GM12878 (cell line): ENCODE measurements at regions not wholly inside any gene's neighbourhood (a gene's known extent, or its start where the extent isn't known, plus 50 kb on each side); places are given as distances from the start of the nearest gene placed in this dataset.

Source experiments
- ATAC-seq: fragments of 200-7000 bp; cut with Tn5 transposase; 3 replicates; pipeline ENCODE4 v1.9.1; 2020; ENCODE audit warnings: mild to moderate bottlenecking, moderate library complexity
- BruUV-seq: library from RNA; stranded (reverse); fragments of 400-500 nt; replicated peaks from 2 replicates; lab custom pipeline; 2021; lab: Mats Ljungman, UMichigan
- CTCF ChIA-PET: fragments of 300-600 bp; sonication (Branson Sonifier 250); formaldehyde crosslinking; extraction: SDS; loops from one replicate; lab custom pipeline; 2021; ENCODE audit warnings: inconsistent platforms; lab: Yijun Ruan, JAX
- POLR2A ChIA-PET: fragments of 350-600 bp; formaldehyde crosslinking; extraction: SDS; loops from one replicate; lab custom pipeline; 2021; ENCODE audit warnings: inconsistent platforms; lab: Charles Lee
- RAD21 ChIA-PET: fragments of 300-600 bp; sonication (Branson Sonifier 250); formaldehyde crosslinking; loops from one replicate; lab custom pipeline; 2023; ENCODE audit warnings: antibody characterized with exemption; ENCODE audit not compliant: unreplicated experiment; lab: Charles Lee
- SMC1A ChIA-PET: fragments of 300-600 bp; sonication (Branson Sonifier 250); formaldehyde crosslinking; loops from one replicate; lab custom pipeline; 2023; ENCODE audit not compliant: unreplicated experiment, uncharacterized antibody; lab: Charles Lee
- DNase-seq: peaks from one replicate; pipeline ENCODE4 v3.0.0-alpha.2; 2011; ENCODE audit warnings: low read depth, low spot score
- FAIRE-seq: peaks from 3 replicates; lab custom pipeline; 2011; peaks lifted over from hg19 to GRCh38; lab: Jason Lieb, UNC
- H2AFZ ChIP-seq: 2 replicates; pipeline ENCODE4 v1.6.0; 2011; ENCODE audit warnings: low read depth, low read length, control low read depth; ENCODE audit not compliant: control insufficient read depth
- H3K27ac ChIP-seq: 2 replicates; pipeline ENCODE4 v1.5.1; 2011; ENCODE audit warnings: control low read depth; ENCODE audit not compliant: control insufficient read depth, insufficient read depth
- H3K27me3 ChIP-seq, 2 experiments: replicated peaks in 1 of 2; 2 replicates each; pipeline versions ENCODE4 v1.6.0 to v1.6.1; 2011; ENCODE audit warnings: low read length in 1 of 2; ENCODE audit not compliant: control insufficient read depth in 2 of 2, insufficient read depth in 2 of 2
- H3K36me3 ChIP-seq, 2 experiments: 2 replicates each; pipeline ENCODE4 v1.5.1; 2011; ENCODE audit warnings: low read length in 1 of 2; ENCODE audit not compliant: control insufficient read depth in 2 of 2, insufficient read depth in 2 of 2
- H3K4me1 ChIP-seq: 2 replicates; pipeline ENCODE4 v1.6.1; 2011; ENCODE audit warnings: mild to moderate bottlenecking, low read length, moderate library complexity, mixed read lengths; ENCODE audit not compliant: control insufficient read depth, insufficient read depth
- H3K4me2 ChIP-seq: 2 replicates; pipeline ENCODE4 v1.6.0; 2011; ENCODE audit warnings: control low read depth; ENCODE audit not compliant: control insufficient read depth, insufficient read depth
- H3K4me3 ChIP-seq: fragments of 200-600 bp; sonication (generic); 2 replicates; pipeline ENCODE4 v1.5.1; 2016
- H3K79me2 ChIP-seq: 2 replicates; pipeline ENCODE4 v1.6.0; 2011; ENCODE audit warnings: low read length; ENCODE audit not compliant: control insufficient read depth, insufficient read depth
- H3K9ac ChIP-seq: 2 replicates; pipeline ENCODE4 v1.8.0; 2011; ENCODE audit warnings: low read length, control low read depth, mixed read lengths; ENCODE audit not compliant: control insufficient read depth, insufficient read depth
- H3K9me3 ChIP-seq: replicated peaks from 3 replicates; pipeline ENCODE4 v1.5.1; 2011; ENCODE audit warnings: mild to moderate bottlenecking, low read length; ENCODE audit not compliant: control insufficient read depth, insufficient read depth
- H4K20me1 ChIP-seq: 2 replicates; pipeline ENCODE4 v1.6.0; 2011; ENCODE audit not compliant: control insufficient read depth, insufficient read depth
- BCLAF1 ChIP-seq: fragments of 450-650 bp; IDR thresholded peaks from 2 replicates; pipeline ENCODE4 v1.6.1; 2017; ENCODE audit warnings: antibody characterized with exemption, mild to moderate bottlenecking, moderate library complexity
- E4F1 ChIP-seq: fragments of 450-650 bp; IDR thresholded peaks from 2 replicates; pipeline ENCODE4 v1.6.1; 2018; ENCODE audit warnings: borderline replicate concordance, mild to moderate bottlenecking; ENCODE audit not compliant: partially characterized antibody
- EZH2 ChIP-seq: IDR thresholded peaks from 2 replicates; pipeline ENCODE4 v1.6.1; 2012; ENCODE audit warnings: low read depth, mild to moderate bottlenecking, control low read depth, inconsistent platforms, low read length, borderline replicate concordance; ENCODE audit not compliant: control insufficient read depth
- KLF5 ChIP-seq: fragments of 450-650 bp; IDR thresholded peaks from 2 replicates; pipeline ENCODE4 v1.6.1; 2014; ENCODE audit warnings: mild to moderate bottlenecking; ENCODE audit not compliant: partially characterized antibody
- LARP7 ChIP-seq: fragments of 450-650 bp; IDR thresholded peaks from 2 replicates; pipeline ENCODE4 v1.6.1; 2017; ENCODE audit warnings: mild to moderate bottlenecking
- MEF2B ChIP-seq: fragments of 450-650 bp; IDR thresholded peaks from 2 replicates; pipeline ENCODE4 v1.6.1; 2018; ENCODE audit warnings: mild to moderate bottlenecking, moderate library complexity; ENCODE audit not compliant: partially characterized antibody, poor library complexity, severe bottlenecking
- NFIC ChIP-seq: IDR thresholded peaks from 2 replicates; pipeline ENCODE4 v1.6.1; 2012; ENCODE audit warnings: low read depth, mild to moderate bottlenecking, inconsistent platforms, low read length, moderate library complexity
- NR2F1 ChIP-seq: fragments of 450-650 bp; conservative IDR thresholded peaks from 2 replicates; pipeline ENCODE4 v1.6.1; 2017; ENCODE audit warnings: mild to moderate bottlenecking
- RELA ChIP-seq: fragments of 450-650 bp; IDR thresholded peaks from 2 replicates; pipeline ENCODE4 v1.8.0; 2014; ENCODE audit warnings: borderline replicate concordance; ENCODE audit not compliant: partially characterized antibody
- SKIL ChIP-seq: fragments of 450-650 bp; IDR thresholded peaks from 2 replicates; pipeline ENCODE4 v1.6.1; 2017; ENCODE audit warnings: mild to moderate bottlenecking, low read depth, inconsistent platforms; ENCODE audit not compliant: poor library complexity, severe bottlenecking
- SREBF2 ChIP-seq: IDR thresholded peaks from 2 replicates; pipeline ENCODE4 v1.6.1; 2012; ENCODE audit warnings: mild to moderate bottlenecking, low read length
- TARDBP ChIP-seq: IDR thresholded peaks from 2 replicates; pipeline ENCODE4 v1.6.1; 2016; ENCODE audit warnings: borderline replicate concordance
- USF2 ChIP-seq: IDR thresholded peaks from 2 replicates; pipeline ENCODE4 v1.6.1; 2011; ENCODE audit warnings: low read depth, low read length, improper control_type of control experiment, borderline replicate concordance
- YBX1 ChIP-seq: fragments of 450-650 bp; IDR thresholded peaks from 2 replicates; pipeline ENCODE4 v1.6.1; 2016; ENCODE audit warnings: antibody characterized with exemption
- WGBS: methylation state at CpG from one replicate; pipeline ENCODE4 v1.1.6; 2016; ENCODE audit warnings: low lambda C conversion rate; ENCODE audit not compliant: insufficient replicate concordance, insufficient coverage; ENCODE audit errors: missing lambda C conversion rate; 5-methylcytosine and 5-hydroxymethylcytosine counted together
- in situ Hi-C: fragments of 300-500 bp; cut with MboI; formaldehyde crosslinking; loops from 9 replicates; pipeline ENCODE4 v1.14.3; 2018; ENCODE audit warnings: mixed read lengths
- intact Hi-C: fragments of 100-400 bp; cut with micrococcal nuclease; formaldehyde crosslinking; loops from one replicate; pipeline ENCODE4 v1.14.2; 2022; ENCODE audit not compliant: unreplicated experiment

GRCh38 chr3:10674578-10674977 is 141.4 kb upstream of the SLC6A11 start:
- Histone ChIP-seq H2AFZ (no peak overlapping the region), H3K4me1 (no peaks in the 10 kb centered on the region), H3K4me2 (no peak overlapping the region), H4K20me1 (no peaks in the 10 kb centered on the region), H3K36me3 (no peaks in the 10 kb centered on the region), H3K79me2 (no peaks in the 10 kb centered on the region), H3K27me3 (no peaks in the 10 kb centered on the region; a peak in 1 of 4 replicates), H3K9me3 (no peaks in the 10 kb centered on the region), H3K9ac (no peak overlapping the region), H3K27ac (no peak overlapping the region), H3K4me3 (no peak overlapping the region)
- DNase-seq (no peak), ATAC-seq (no peak), FAIRE-seq (no peak)
- CTCF ChIA-PET = no interaction called here
- RAD21 ChIA-PET = interaction anchor here (1.0 kb wide), 1 partner anchor 10 kb away, joined by 3 read pairs; no protein-coding TSS in a partner anchor
- TF ChIP-seq USF2 (no peak), SKIL (no peak), NR2F1 (no peak), KLF5 (no peak), E4F1 (no peak), NFIC (no peak), RELA (no peak), BCLAF1 (no peak), TARDBP (no peak), YBX1 (no peak), MEF2B (no peak), EZH2 (no peak), LARP7 (no peak), SREBF2 (no peak)
- POLR2A ChIA-PET = no interaction called here
- SMC1A ChIA-PET = no interaction called here
- no TSS peak for BruUV-seq
- WGBS = 82% methylated on average over 3 of the region's 3 CpGs
- intact Hi-C loops (no loop called here), in situ Hi-C loops (no loop called here)
